Activated CD8-positive, alpha-beta memory T cell treated with anti-CD3 and anti-CD28 coated beads, Interleukin-2, amount 50 U/mL, for 1 hour (primary cell): ENCODE measurements at regions not wholly inside any gene's neighbourhood (a gene's known extent, or its start where the extent isn't known, plus 50 kb on each side); places are given as distances from the start of the nearest gene placed in this dataset.
"Not testable (repeated sequence)": the region's sequence is repeated elsewhere in the genome, so short reads cannot be mapped to it uniquely, and the experiment has no call there.

Experiments used
- DNase-seq: peaks from one replicate; pipeline ENCODE4 v3.0.0-alpha.2; 2020; ENCODE audit errors: extremely low read depth

DNA sequence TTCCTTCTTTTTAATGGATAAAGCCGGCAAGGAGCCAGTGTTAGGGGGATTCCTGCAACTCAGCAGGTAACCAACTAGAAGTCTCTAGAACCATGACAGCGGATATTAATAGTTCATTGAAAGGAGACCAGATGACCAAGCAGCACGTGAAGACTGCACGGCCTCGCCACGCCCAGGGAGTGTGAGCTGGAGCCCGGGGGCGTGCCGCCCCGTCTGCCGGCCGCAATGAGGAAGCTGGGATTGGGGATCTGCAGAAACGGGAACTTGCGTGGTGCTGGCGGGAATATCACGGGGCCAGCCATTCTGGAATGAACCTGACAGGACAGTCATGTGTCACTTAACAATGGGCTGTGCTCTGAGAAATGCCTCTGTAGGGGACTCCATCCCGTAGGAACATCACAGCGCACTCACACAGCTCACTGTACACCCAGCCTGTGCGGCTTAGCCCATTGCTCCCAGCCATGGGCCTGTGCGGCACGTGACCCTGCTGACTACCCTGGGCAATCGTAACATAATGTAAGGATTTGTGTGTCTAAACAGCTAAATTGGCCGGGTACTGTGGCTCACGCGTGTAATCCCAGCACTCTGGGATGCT is 4092.8 kb upstream of the TPTE start:
- DNase-seq, result not testable (repeated sequence)

DNA sequence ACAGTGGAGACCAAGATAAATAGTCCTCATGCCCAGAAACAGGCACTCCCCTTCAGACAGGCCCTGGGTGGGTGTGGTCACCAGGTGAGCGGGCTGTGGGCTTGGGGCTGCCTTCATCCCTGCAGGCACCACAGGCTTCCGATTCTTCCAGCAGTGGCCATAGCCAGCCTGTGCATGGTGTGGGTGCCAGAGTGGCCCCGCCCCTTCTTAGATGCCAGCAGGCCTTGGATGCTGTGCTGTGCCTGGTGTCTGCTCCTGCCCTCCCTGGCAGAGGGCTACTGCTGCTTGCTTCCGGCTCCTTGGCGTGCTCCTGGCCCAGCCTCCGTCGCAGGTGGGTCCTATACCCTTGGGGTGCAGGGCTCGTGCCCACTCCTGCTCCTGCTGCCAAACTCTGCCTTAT is 4091.5 kb upstream of the TPTE start:
- not testable (repeated sequence) for DNase-seq

DNA sequence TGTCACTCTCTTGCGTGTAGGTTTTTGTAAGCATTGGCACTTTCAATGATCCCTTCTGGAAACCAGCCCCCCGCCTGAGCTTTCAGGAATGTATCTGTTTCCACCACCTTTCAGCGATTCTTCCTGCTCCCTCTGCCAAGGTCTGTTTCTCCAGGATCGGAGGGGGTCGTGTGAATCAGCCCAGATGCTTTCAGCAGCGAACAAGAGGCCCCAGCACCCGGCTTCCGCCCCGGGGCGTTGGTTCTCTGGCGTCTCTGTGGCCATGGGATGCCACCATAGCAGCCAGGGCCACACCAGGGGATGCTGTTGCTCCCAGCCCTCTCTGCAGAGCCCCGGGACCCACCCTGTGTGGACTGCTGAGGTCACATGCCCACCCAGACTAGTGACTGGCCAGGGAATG is 4088.2 kb upstream of the TPTE start:
- not testable (repeated sequence) for DNase-seq

DNA sequence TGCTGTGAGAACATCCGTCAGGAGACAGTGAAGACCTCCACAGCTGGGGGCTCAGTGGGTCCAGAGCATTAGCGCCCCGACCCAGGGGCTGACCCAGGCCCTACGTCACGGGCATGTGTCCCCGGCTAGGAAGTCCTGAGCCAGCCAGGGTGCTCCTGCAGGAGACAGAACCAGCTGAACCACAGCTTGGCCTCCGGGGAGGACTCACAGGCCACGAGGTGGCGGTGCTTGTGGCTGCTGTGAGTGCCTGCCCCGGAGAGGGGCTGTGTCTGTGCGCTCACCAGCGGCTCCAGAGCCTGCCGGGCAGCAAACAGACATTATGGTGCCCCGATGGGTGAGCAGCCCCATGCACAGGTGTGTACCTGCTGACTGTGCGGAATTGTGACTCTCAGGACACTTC is 4085.2 kb upstream of the TPTE start:
- not testable (repeated sequence) for DNase-seq

DNA sequence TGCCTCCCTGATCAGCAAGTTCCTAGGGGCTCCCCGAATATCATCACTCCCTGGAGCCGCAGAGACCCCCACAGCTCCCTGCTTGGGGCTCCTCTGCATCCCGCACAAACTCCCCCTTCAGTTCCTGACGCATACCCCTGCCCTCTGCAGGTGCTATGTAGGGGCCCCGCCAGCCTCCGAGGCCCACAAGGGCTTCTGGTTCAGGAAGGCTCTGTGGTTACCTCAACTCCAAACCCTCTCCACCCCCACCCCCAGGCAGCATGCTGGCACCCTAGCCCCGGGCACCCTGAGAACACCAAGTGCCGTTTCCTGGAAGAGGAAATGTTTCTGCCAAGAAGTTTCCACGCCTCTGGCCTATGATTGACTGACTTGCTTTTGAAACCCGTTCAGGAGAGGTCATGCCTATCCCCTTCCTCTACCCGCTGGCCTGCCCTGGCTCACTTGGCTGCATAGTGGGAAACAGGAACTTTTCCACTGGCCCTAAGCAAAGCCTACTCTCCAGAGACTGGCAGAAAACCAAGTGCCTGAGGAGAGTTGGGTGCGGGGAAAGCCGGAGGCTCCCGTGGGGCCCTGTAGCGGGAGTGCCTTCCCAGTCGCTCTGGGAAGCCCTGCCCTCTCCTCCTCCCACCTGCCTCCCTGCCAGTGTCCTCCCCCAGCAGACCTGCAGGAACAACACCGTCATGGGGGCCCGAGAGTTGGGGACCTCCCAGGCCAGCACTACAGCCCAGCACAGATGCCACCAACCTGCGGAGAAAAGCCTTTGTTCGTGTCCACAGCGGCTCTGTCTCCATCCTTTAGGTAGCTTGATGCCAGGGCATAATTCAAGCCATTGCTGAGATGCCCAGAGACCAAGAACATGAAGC is 4084.2 kb upstream of the TPTE start:
- DNase-seq, result not testable (repeated sequence)

DNA sequence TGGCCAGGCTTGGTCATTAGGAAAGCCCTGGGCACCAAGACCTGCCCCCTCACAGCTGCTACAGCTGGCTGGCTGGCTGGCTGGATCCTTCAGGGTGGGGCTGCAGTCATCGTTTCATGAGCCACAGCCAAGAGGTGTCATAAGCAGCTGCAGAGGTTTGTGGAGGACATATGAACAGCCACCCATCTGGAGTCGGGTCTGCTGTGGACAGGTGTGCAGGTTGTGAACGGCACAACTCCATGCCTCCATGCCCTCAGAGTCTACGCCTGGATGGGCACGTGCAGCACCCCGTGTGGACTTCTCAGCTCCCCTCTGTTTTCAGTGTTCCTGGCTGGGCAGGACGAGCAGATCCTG is 4083.6 kb upstream of the TPTE start:
- DNase-seq, result not testable (repeated sequence)

DNA sequence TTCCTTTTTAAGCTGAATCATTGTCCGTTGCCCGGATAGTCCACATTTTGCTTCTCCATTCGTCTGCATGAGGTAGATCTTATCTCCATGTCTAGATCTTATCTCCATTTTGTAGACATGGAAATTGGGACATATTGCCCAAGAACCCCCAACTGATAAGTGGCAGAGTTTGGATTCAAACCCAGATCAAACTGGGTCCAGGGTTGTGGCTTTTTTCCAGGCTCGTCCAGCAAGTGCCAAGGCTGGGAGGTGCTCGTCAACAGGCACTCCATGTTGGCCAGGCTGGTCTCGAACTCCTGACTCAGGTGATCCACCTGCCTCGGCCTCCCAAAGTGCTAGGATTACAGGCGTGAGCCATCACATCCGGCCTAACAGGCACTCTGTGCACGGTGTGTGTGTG is 4082.3 kb upstream of the TPTE start:
- not testable (repeated sequence) for DNase-seq

DNA sequence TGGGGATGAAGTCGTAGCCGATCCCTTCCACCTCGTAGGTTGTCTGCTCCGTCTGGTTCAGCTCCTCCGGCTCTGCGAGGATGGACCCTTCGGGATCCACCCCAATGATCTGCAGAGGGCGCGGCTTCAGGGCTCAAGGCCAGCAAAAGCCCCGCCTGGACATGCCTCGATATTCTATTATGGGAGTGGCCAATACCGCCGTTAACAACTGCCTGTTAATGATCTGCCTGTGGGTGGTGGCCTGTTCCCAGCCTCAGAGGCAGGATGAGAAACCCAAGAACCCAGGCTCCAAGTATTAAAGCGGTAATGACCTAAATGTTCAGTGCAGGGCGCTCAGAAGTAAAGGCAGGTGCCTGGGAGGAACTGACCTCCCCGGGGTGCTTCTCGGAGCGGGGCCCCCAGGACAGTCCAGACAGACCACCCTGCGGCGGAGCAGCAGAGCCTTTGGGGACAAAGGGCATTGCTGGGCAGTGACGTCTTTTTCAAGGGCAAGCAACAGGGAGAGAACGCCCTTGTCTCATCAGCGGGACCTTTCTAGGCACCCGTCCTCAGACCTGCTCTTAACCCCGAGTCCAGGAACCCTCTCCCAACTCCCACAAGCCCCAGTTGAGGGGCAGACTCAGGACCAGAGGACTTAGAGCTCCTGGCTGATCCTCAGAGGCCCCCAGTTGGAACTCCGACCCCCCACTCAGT is 4066.6 kb upstream of the TPTE start:
- DNase-seq, result not testable (repeated sequence)

DNA sequence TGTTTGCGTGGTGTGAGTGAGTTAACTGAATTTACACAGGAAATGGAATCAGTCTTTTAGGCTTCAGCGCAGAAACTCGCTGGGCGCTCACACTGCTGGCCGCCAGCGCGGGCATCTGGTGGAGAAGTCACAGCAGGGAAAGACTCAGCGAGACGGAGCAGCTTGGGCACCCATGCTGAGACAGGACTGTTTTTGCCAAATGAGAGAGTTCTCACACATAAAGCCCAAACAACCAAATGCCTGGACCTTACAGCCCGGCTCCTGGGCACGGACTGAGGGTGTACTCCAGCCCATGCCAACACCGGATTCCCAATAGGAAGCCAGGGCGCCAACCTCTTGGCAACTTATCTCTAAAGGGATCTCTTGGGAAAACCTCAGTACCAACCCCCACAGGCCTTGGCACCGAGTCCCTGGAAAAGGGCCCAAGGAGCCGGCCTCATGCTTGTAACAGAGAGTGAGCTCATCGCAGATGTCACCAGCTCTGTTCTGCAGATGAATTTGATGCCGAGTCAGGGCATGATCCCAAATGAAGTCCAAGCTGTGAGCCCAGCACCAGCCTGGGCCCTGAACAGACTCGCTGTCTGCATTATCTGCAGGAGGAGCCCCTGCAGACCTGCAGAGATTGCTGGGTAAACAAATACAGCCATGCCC is 4065.2 kb upstream of the TPTE start:
- DNase-seq, result not testable (repeated sequence)

DNA sequence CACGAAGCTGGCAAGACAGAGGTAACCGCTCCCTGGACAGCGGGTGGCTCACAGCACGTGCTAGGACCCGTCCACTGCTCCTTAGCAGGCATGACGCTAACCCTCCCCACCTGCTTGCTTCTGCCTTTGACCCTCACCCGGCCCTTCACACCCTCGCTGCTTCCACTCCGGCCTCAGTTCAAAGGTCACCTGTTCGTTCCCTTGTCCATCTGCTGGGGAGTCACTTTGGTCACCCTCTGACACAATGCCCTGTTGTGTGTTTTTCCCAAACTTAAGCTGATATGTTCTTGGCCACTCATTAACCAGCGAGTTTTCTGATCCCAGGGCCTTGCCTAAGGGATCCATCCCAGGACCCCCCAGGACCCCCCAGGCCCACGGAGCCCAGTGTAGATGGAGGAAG is 4061.6 kb upstream of the TPTE start:
- not testable (repeated sequence) for DNase-seq

DNA sequence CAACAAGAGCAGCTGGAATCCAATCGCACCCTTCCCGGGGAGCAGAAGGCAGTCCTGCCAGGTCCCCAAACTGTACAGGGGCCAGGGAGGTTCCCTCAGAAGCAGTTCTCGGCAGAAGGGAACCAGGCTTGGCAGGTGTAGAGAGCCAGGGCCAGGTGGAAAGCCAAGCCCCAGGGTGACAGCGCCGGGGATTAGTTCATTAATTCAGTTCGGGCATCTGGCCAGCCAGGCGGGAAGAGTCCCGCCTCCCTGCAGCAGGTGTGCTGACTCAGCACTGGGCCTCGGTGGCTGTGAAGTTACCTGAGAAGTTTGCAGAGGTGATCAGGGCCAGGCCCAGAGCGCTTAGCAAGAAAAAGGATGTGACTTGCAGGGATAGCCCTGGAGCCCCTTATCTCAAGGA is 4060.0 kb upstream of the TPTE start:
- not testable (repeated sequence) for DNase-seq

DNA sequence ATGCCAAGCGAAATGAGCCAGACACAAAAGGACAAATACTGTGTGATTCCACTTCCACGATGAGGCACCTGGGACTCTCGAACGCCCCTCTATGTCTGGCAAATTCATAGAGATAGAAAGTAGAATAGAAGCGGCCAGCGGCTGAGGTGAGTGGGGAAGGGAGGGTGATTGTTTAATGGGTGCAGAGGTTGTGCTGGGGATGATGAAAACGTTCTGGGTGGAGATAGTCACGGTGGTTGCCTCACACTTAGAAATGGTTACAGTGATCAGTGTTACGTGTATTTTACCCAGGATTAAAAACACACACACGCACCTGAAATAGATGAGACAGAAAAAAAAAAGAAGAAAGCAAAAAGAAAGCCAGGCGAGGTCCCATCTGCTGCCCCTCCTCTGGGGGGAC is 4057.0 kb upstream of the TPTE start:
- DNase-seq, result not testable (repeated sequence)

DNA sequence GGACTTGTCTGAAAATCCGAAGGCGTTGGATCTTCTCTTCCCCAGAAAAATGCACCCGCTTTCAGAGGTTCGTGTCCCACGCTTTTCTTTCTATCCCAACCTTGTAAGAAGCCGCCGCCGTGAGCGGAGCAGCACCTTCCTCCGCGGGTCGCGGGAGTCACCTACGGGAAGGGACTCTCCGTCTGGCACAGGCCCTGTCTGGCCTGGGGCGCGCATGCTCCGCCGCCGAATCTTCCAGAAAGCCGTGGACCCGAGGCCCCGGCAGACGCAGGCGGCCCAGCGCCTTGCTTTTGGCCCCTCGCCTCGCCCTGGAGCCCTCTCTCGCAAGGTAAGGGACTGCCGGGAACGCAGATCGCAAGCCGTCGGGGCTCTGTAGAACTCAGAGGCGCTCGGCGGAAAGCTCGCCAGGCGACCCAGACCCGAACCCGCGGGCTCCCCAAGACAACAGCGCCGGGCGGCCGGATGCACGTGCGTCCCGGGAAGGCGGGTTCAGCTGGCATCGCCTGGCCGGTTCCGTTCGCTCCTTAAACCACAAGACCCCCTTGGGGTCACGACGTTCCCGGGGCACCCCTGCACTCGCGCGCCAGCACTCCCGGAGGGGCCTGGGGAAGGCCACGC is 4055.2 kb upstream of the TPTE start:
- not testable (repeated sequence) for DNase-seq

DNA sequence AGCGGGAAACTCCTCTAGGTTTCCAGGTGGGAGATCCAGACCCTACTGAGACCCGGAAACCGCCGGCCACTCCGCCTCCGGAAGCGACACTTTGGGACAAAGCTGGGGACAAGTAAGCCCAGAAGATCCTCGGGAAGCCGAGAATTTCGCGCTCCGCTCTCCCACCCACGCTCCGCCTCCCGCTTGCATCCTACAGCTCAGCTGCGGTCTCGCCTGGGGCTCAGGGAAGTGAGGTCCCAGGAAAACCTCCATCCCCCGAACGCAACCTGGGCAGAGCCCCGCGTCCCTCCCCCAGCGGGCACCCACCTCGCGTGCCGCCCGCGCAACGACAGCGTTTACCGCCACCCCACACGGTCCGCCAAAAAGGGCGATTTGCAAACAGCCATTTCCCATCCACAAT is 4054.7 kb upstream of the TPTE start:
- DNase-seq, result not testable (repeated sequence)

DNA sequence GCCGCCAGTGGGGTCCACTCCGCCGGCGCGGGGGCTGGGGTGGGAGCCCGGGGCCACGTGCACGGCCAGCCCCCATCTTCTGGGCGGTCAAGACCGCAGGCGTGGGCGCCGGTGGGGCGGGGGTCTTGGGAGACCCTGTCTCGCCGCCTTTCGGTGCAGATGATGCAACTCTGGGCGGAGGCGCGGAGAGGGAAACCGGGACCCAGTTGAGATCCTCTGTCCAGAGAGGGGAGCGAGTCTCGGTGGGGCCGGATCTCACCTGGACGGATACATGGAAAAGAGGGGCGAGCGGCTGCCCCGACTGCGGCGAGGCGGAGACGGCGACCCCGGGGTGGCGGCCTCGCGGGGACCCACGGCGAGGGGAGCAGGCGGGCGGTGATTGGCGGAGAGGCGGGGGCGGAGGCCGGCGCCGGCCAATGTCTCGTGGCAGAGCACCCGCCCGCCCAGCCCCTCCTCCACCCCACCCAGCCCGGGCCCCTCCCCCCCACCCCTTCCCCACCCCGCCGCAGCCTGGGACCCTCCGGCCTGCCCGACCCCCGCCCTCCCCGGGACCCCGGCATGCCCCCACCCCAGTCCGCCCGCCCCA is 4054.1 kb upstream of the TPTE start:
- not testable (repeated sequence) for DNase-seq

DNA sequence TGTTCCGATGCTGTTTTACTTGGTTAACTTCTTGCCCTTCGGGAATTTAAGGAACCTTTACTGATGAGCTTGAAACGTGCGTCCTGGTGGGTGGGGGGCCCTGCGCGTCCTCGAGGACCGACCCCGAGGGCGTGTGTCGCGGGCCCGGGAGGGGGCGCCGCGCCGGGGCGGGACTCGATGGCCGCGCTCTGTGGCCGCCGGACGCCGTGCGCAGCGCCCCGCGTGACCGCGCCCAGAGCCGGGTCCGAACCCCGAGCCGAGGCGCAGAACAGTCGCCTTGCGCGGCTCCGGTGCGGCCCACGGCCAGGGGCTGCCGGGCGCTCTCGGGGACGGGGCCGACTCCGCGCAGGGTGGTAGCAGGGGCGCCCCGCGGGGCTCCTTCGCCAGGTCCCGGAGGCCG is 4053.5 kb upstream of the TPTE start:
- DNase-seq, result not testable (repeated sequence)

DNA sequence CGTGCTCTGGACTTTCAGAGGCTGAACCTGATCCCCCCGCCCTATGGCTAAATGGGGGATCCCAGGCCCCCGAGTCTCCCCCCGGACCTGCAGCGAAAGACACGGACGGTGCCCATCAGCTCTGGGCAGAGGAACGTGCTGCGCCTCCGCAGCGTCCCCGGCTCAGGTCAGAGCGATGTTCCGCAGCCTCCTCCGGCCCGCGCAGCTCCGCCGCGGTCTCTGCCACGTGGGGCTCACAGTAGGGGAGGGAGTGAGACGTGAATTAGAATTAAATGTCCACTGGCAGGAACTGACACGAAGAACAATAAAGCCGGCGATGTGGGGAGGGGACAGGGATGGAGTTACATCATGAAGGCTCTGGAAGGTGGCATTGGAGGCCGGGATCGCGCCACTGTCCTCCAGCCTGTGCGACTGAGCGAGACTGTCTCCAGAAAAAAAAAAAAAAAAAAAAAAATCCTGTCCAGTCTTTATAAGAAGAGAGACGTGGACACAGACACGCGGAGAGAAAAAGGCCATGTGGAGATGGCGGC is 4053.0 kb upstream of the TPTE start:
- not testable (repeated sequence) for DNase-seq

DNA sequence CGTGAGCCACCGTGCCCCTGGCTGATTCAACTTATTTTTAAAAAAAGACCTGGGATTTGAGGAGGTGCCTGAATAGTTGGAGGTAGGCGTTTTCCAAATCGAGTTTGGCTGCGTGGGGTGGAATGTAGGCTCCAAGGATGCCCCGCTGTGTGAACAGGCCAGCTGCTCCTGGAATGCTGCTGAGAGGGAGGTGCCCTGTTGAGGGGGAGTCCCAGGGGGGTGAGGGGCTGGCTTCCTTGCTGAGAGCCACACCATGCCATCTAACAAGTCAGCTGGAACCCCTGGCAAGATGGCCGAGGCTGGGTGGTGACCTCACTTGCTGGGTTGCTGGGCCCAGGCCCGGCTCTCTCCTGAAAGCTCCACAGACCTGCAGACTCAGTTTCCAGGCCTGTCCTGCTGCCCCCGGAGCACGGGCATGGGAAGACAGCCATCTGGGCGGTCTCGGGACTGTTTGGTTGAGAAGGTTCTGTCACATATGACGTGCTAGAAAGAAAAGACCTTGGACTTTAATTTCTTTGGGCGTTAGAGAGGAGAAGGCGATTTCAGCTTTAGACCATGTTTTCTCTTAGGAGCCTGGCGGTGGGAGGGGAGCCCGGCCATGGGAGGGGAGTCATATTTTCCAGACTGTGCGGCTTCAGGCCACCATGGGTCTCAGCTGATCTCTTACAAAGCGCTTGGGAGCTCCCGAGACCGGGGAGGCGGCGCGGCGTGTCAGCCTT is 4047.0 kb upstream of the TPTE start:
- not testable (repeated sequence) for DNase-seq

DNA sequence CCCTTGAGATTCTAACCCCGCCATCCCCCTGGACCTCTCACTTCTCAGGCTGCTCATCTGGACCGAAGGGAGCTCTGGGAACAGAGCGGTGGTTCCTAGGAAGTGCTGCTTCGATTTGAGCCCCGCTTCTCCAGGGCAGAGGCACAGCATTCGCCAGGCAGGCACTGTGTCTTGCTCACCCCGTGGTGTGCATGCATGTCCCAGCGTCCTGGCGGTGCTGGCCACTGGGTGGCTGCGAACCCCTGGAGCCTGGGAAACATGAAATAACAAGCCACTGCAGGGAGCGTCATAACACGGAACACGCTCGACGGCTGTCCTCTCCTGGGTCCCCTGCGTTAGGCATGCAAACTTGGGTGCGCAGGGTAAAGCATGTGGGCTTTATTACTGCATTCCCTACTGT is 4040.3 kb upstream of the TPTE start:
- not testable (repeated sequence) for DNase-seq

DNA sequence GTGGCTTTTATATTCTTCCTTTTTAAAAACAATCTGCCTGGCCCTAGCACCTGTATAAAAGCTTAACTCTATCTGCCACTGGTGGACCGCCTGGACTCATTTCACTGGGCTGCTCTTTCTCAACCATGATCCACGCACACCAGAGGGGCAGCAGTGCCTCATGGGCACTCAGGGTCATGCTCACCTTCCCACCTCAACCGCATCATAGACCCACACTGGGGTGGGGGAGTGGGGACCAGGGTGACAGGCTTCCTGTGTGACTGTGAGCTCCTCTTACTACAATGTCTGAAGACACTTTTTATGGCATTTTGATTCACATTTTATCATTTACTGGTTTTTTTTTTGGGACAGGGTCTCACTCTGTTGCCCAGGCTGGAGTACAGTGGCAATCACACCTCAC is 4038.8 kb upstream of the TPTE start:
- DNase-seq, result not testable (repeated sequence)
